MM.1S (cell line): ENCODE measurements at regions not wholly inside any gene's neighbourhood (a gene's known extent, or its start where the extent isn't known, plus 50 kb on each side); places are given as distances from the start of the nearest gene placed in this dataset.

ENCODE experiments used
- DNase-seq: peaks from one replicate; pipeline ENCODE4 v3.0.0-alpha.2; 2015
- H2AFZ ChIP-seq: fragments of 300-600 bp; sonication (generic); 2 replicates; pipeline ENCODE4 v1.6.0; 2016; ENCODE audit warnings: antibody characterized with exemption, low read length
- H3F3A ChIP-seq: fragments of 300-600 bp; sonication (generic); 2 replicates; pipeline ENCODE4 v1.6.1; 2016; ENCODE audit warnings: mild to moderate bottlenecking, antibody characterized with exemption, low read length, moderate library complexity, mixed read lengths; ENCODE audit not compliant: insufficient read depth
- H3K27ac ChIP-seq: fragments of 300-600 bp; sonication (generic); 2 replicates; pipeline ENCODE4 v1.5.1; 2016; ENCODE audit warnings: mild to moderate bottlenecking, low read length
- H3K27me3 ChIP-seq: fragments of 300-600 bp; sonication (generic); replicated peaks from 2 replicates; pipeline ENCODE4 v1.6.0; 2016; ENCODE audit warnings: low read length; ENCODE audit not compliant: insufficient read depth
- H3K36me3 ChIP-seq: fragments of 300-600 bp; sonication (generic); replicated peaks from 2 replicates; pipeline ENCODE4 v1.6.1; 2016; ENCODE audit warnings: mild to moderate bottlenecking, low read length, mixed read lengths; ENCODE audit not compliant: insufficient read depth
- H3K4me1 ChIP-seq: fragments of 300-600 bp; sonication (generic); 2 replicates; pipeline ENCODE4 v1.6.1; 2016; ENCODE audit warnings: low read length, mixed read lengths
- H3K4me2 ChIP-seq: fragments of 300-600 bp; sonication (generic); 2 replicates; pipeline ENCODE4 v1.6.0; 2016; ENCODE audit warnings: low read depth, low read length
- H3K4me3 ChIP-seq: fragments of 300-600 bp; sonication (generic); 2 replicates; pipeline ENCODE4 v1.5.1; 2016; ENCODE audit warnings: low read length, mixed read lengths
- H3K79me2 ChIP-seq: fragments of 300-600 bp; sonication (generic); 2 replicates; pipeline ENCODE4 v1.6.1; 2016; ENCODE audit warnings: mixed run types, low read length, mixed read lengths
- H3K9ac ChIP-seq: fragments of 300-600 bp; sonication (generic); 2 replicates; pipeline ENCODE4 v1.6.1; 2016; ENCODE audit warnings: low read length, mixed read lengths
- H3K9me2 ChIP-seq: fragments of 300-600 bp; sonication (generic); replicated peaks from 2 replicates; pipeline ENCODE4 v1.6.1; 2016; ENCODE audit warnings: mild to moderate bottlenecking, low read length, mixed read lengths; ENCODE audit not compliant: insufficient read depth
- H3K9me3 ChIP-seq: fragments of 300-600 bp; sonication (generic); replicated peaks from 2 replicates; pipeline ENCODE4 v1.6.1; 2016; ENCODE audit warnings: mild to moderate bottlenecking, low read length, mixed read lengths; ENCODE audit not compliant: insufficient read depth
- H4K20me1 ChIP-seq: fragments of 300-600 bp; sonication (generic); 2 replicates; pipeline ENCODE4 v1.6.1; 2016; ENCODE audit warnings: mild to moderate bottlenecking, low read length, moderate library complexity, mixed read lengths; ENCODE audit not compliant: insufficient read depth
- EZH2 ChIP-seq: fragments of 300-600 bp; sonication (generic); optimal IDR thresholded peaks from 2 replicates; pipeline ENCODE3; 2017; ENCODE audit warnings: low read depth, mild to moderate bottlenecking, antibody characterized with exemption, low read length, mixed read lengths
- EZH2phosphoT487 ChIP-seq: fragments of 300-600 bp; sonication (generic); IDR thresholded peaks from 2 replicates; pipeline ENCODE4 v1.6.1; 2018; ENCODE audit warnings: antibody characterized with exemption, low read length
- TF ChIP-seq, protein P1 (sequence below): fragments of 300-600 bp; sonication (generic); IDR thresholded peaks from 2 replicates; pipeline ENCODE4 v1.5.1; 2016; ENCODE audit warnings: antibody characterized with exemption, low read length, mixed read lengths

DNA sequence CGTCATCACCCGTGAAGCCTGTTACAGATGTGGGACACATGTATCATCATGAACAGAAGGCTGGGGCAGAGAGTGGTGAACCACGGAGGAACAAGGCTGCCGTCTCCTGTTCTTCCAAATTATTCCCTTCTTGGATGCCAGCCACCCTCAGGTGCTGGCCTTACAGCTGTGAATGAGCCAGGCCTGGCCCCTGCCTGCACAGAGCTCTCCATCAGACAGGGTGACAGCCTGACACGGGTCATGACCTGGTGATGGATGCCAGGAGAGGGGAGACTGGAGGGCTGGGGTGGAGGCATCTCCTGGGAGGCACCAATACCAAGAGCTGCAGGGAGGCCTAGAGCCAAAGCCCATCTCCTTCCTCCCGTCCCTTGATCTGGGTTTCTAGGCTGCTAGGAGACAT, 230.0 kb upstream of the C1orf174 start:
- Histone ChIP-seq H3K9me2 (no peaks in the 10 kb centered on the region), H3K4me1 (no peaks in the 10 kb centered on the region), H3K9me3 (no peaks in the 10 kb centered on the region), H3F3A (no peaks in the 10 kb centered on the region), H3K36me3 (no peaks in the 10 kb centered on the region), H3K27me3 (peaks cover 97% of the 10 kb centered on the region), H3K4me3 (no peak overlapping the region), H3K79me2 (no peaks in the 10 kb centered on the region), H3K4me2 (no peak overlapping the region), H3K27ac (no peak overlapping the region), H4K20me1 (no peaks in the 10 kb centered on the region), H2AFZ (no peak overlapping the region), H3K9ac (no peak overlapping the region)
- TF ChIP-seq EZH2phosphoT487 (no peak), EZH2 (no peak)
- TF ChIP-seq, protein P1, sequence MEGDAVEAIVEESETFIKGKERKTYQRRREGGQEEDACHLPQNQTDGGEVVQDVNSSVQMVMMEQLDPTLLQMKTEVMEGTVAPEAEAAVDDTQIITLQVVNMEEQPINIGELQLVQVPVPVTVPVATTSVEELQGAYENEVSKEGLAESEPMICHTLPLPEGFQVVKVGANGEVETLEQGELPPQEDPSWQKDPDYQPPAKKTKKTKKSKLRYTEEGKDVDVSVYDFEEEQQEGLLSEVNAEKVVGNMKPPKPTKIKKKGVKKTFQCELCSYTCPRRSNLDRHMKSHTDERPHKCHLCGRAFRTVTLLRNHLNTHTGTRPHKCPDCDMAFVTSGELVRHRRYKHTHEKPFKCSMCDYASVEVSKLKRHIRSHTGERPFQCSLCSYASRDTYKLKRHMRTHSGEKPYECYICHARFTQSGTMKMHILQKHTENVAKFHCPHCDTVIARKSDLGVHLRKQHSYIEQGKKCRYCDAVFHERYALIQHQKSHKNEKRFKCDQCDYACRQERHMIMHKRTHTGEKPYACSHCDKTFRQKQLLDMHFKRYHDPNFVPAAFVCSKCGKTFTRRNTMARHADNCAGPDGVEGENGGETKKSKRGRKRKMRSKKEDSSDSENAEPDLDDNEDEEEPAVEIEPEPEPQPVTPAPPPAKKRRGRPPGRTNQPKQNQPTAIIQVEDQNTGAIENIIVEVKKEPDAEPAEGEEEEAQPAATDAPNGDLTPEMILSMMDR = no peak
- DNase-seq = no peak

DNA sequence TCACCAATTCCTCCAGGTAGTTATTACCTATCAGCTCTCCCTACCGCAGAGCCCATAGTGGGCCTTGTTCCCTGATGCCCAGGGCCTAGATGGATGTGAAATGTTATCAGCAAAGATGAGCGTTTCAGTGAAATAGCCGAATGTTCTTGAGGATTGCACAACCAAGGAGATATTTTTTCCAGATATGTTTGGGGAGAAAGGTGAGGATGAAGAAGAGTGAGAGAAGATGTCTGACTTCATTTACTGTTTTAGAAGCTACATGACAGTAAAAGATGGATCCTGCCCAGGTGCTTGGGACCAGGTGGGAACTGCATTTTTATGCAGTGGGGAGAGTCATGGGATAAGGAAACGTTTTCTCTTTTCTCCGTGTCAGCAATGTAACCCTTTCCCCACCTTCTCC, 231.7 kb upstream of the C1orf174 start:
- H3K4me1 ChIP-seq = no peaks in the 10 kb centered on the region
- H3K27ac ChIP-seq = no peak overlapping the region
- TF ChIP-seq EZH2 (no peak), EZH2phosphoT487 (no peak)
- TF ChIP-seq, protein P1 = no peak
- H3K4me3 ChIP-seq = no peak overlapping the region
- no peak overlapping the region for H2AFZ ChIP-seq
- no peaks in the 10 kb centered on the region for H4K20me1 ChIP-seq
- H3K9me2 ChIP-seq = no peaks in the 10 kb centered on the region
- no peaks in the 10 kb centered on the region for H3K79me2 ChIP-seq
- H3K27me3 ChIP-seq = peaks cover 87% of the 10 kb centered on the region
- H3F3A ChIP-seq = no peaks in the 10 kb centered on the region
- H3K9me3 ChIP-seq = no peaks in the 10 kb centered on the region
- no peak overlapping the region for H3K9ac ChIP-seq
- H3K36me3 ChIP-seq = no peaks in the 10 kb centered on the region
- DNase-seq = no peak
- H3K4me2 ChIP-seq = no peak overlapping the region

DNA sequence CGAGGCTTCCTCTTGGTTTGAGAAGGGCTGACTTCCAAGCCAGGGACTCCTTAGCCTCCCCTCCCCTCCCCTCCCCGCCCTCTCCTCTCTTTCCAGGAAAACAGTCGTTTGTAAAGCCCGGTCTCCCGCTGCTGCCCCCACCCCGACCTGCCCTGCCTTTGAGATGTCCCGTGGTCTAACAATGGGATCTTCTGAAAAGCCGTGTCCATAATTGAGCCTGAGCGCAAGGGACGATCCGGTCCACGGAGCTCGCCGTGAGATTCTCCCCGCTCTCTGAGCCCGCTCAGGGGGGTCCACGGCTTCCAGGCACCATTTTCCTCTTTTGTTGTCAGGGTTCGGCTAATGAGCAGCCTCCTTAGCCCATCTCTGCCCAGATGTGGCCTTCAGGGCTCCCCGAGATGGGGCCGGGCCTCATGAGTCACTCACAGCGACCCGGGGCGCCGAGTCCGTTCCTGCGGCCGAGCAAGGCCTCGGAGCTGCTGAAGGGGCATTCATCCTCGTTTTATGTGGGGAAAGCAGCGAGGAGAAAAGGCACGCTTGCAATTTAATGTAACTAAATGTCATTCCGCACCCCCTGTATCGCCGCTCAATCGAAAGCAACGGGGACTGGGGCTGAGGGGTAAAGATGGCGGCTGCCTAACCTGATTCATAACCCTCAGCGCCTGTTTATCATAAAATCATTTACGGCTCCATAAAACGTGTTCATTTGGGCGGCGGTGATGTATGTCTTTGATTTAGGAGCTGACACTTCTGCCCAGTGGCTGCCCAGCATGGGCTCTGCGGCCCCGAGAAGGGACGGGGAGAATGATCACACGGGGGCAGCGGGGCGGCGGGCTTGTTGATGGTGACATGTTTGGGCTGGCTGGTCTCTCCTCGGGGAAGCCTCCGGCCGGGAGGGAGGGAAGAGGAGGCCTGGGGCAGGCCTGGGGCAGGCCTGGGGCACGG, 232.6 kb upstream of the C1orf174 start:
- H3K9ac ChIP-seq = no peak overlapping the region
- no peak overlapping the region for H3K27ac ChIP-seq
- DNase-seq = no peak
- no peaks in the 10 kb centered on the region for H3K4me1 ChIP-seq
- H3K4me3 ChIP-seq = no peak overlapping the region
- no peaks in the 10 kb centered on the region for H3F3A ChIP-seq
- H3K9me2 ChIP-seq = no peaks in the 10 kb centered on the region
- no peaks in the 10 kb centered on the region for H3K36me3 ChIP-seq
- no peaks in the 10 kb centered on the region for H3K9me3 ChIP-seq
- no peak overlapping the region for H3K4me2 ChIP-seq
- peaks cover 87% of the 10 kb centered on the region for H3K27me3 ChIP-seq
- no peaks in the 10 kb centered on the region for H3K79me2 ChIP-seq
- H4K20me1 ChIP-seq = no peaks in the 10 kb centered on the region
- H2AFZ ChIP-seq = no peak overlapping the region
- TF ChIP-seq EZH2 (no peak), EZH2phosphoT487 (no peak)
- TF ChIP-seq, protein P1 = no peak
